ENCODE measurements at regions not wholly inside any gene's neighbourhood (a gene's known extent, or its start where the extent isn't known, plus 50 kb on each side); places are given as distances from the start of the nearest gene placed in this dataset.

- TF ChIP-seq ATF2 (tag by site-specific recombination; IDR thresholded peaks at IDR 0.05; ENCODE audit: low read depth) (no peak), ELK4 (IDR thresholded peaks at IDR 0.05; ENCODE audit: borderline replicate concordance, low read depth, low read length) (no peak), ZNF324 (tag by site-specific recombination; IDR thresholded peaks at IDR 0.05) (no peak), ZSCAN23 (tag by site-specific recombination; IDR thresholded peaks at IDR 0.05) (no peak), ZNF280C (tag by site-specific recombination; IDR thresholded peaks at IDR 0.05) (no peak), ZNF776 (tag by site-specific recombination; IDR thresholded peaks at IDR 0.05; ENCODE audit: borderline replicate concordance) (no peak), ZNF16 (tag by site-specific recombination; IDR thresholded peaks at IDR 0.05; ENCODE audit: low read depth) (no peak), ZNF174 (tag by site-specific recombination; IDR thresholded peaks at IDR 0.05) (no peak)
Measured at GRCh38 chr2:62556086-62556485, 50.1 kb upstream of the TMEM17 start (continued).

All from HEK293 (cell line).